ENCODE measurements at regions not wholly inside any gene's neighbourhood (a gene's known extent, or its start where the extent isn't known, plus 50 kb on each side); places are given as distances from the start of the nearest gene placed in this dataset.

GRCh38 chr20:51166489-51166888, 143.6 kb upstream of the KCNG1 start:
- TF ChIP-seq RFX5 (IDR thresholded peaks at IDR 0.05; ENCODE audit: low read depth, low read length), result no peak
- TF ChIP-seq BHLHE40 (IDR thresholded peaks at IDR 0.05; ENCODE audit: low read depth, low read length), result no peak
- TF ChIP-seq MXI1 (IDR thresholded peaks at IDR 0.05; ENCODE audit: borderline replicate concordance, low read depth, low read length), result no peak
- TF ChIP-seq, protein P1, sequence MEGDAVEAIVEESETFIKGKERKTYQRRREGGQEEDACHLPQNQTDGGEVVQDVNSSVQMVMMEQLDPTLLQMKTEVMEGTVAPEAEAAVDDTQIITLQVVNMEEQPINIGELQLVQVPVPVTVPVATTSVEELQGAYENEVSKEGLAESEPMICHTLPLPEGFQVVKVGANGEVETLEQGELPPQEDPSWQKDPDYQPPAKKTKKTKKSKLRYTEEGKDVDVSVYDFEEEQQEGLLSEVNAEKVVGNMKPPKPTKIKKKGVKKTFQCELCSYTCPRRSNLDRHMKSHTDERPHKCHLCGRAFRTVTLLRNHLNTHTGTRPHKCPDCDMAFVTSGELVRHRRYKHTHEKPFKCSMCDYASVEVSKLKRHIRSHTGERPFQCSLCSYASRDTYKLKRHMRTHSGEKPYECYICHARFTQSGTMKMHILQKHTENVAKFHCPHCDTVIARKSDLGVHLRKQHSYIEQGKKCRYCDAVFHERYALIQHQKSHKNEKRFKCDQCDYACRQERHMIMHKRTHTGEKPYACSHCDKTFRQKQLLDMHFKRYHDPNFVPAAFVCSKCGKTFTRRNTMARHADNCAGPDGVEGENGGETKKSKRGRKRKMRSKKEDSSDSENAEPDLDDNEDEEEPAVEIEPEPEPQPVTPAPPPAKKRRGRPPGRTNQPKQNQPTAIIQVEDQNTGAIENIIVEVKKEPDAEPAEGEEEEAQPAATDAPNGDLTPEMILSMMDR (conservative IDR thresholded peaks at IDR 0.05; ENCODE audit: low read depth, low read length), result no peak
- TF ChIP-seq POLR2A (IDR thresholded peaks at IDR 0.05; ENCODE audit: low read depth, low read length), result no peak
- TF ChIP-seq CHD1 (IDR thresholded peaks at IDR 0.05; ENCODE audit: low read depth, low read length), result no peak
- TF ChIP-seq FOS (IDR thresholded peaks at IDR 0.05; ENCODE audit: low read depth, low read length), result no peak
- TF ChIP-seq ELK1 (IDR thresholded peaks at IDR 0.05; ENCODE audit: borderline replicate concordance, low read depth, low read length), result no peak

Data from IMR-90 (cell line).